H1 (cell line): ENCODE measurements at regions not wholly inside any gene's neighbourhood (a gene's known extent, or its start where the extent isn't known, plus 50 kb on each side); places are given as distances from the start of the nearest gene placed in this dataset.

ENCODE experiments used
- TF ChIP-seq, protein P1 (sequence below), 3 experiments: IDR thresholded peaks; 1 replicate in 2 of 3; 2 replicates in 1 of 3; pipeline versions ENCODE4 v1.5.1 to v1.6.1; 2011; ENCODE audit warnings: low read length in 3 of 3, mild to moderate bottlenecking in 3 of 3, inconsistent platforms in 2 of 3, low read depth in 1 of 3, moderate library complexity in 1 of 3; ENCODE audit not compliant: insufficient read depth in 1 of 3; ENCODE audit errors: control extremely low read depth in 1 of 3

DNA sequence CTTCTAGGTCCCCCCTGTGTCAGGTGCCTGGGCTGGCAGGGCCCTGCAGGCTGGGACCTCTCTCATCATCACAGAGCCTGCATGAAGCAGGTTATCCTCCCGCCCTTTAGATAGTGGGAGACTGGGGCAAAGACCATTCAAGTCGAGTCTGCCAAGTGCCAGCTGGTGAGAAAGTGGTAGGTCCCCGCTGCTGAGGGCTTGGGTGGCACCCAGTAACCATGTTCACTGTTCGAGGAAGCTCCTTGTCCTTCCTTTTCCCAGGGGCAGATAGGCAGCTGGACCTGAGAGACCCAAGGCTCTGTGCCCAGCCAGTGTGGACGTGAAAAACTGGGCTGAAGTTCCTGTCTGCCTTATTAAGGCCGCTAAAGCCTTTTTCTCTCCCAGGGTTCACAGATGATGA, 1319.8 kb downstream of the TBC1D22A start (continued):
- TF ChIP-seq, protein P1, sequence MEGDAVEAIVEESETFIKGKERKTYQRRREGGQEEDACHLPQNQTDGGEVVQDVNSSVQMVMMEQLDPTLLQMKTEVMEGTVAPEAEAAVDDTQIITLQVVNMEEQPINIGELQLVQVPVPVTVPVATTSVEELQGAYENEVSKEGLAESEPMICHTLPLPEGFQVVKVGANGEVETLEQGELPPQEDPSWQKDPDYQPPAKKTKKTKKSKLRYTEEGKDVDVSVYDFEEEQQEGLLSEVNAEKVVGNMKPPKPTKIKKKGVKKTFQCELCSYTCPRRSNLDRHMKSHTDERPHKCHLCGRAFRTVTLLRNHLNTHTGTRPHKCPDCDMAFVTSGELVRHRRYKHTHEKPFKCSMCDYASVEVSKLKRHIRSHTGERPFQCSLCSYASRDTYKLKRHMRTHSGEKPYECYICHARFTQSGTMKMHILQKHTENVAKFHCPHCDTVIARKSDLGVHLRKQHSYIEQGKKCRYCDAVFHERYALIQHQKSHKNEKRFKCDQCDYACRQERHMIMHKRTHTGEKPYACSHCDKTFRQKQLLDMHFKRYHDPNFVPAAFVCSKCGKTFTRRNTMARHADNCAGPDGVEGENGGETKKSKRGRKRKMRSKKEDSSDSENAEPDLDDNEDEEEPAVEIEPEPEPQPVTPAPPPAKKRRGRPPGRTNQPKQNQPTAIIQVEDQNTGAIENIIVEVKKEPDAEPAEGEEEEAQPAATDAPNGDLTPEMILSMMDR (IDR thresholded peaks at IDR 0.05; ENCODE audit: control extremely low read depth in 1 of 3, insufficient read depth in 1 of 3, low read depth in 1 of 3, low read length in 3 of 3): no peak
- TF ChIP-seq, all 59 proteins: peak for 0
